Body of pancreas (tissue), 4 donors: ENCODE measurements at regions not wholly inside any gene's neighbourhood (a gene's known extent, or its start where the extent isn't known, plus 50 kb on each side); places are given as distances from the start of the nearest gene placed in this dataset.

ENCODE experiments used
- ATAC-seq: fragments of 150-250 bp; one replicate; pipeline ENCODE4 v1.9.1; 2016
- DNase-seq, 4 donors: peaks; one replicate each; pipeline ENCODE4 v3.0.0-alpha.2; 2019
- H3K27ac ChIP-seq, 4 donors: fragments of 200-600 bp; sonication (generic); 1 replicate in 3 of 4; 2 replicates in 1 of 4; pipeline versions ENCODE4 v1.5.1 to v1.6.1; 2016 to 2019; ENCODE audit warnings: mild to moderate bottlenecking in 1 of 4, mixed read lengths in 1 of 4, moderate library complexity in 1 of 4
- H3K27me3 ChIP-seq, 2 donors: fragments of 200-600 bp; sonication (generic); one replicate each; pipeline ENCODE4 v1.6.0; 2016; ENCODE audit warnings: mild to moderate bottlenecking in 1 of 2
- H3K36me3 ChIP-seq, 2 donors: fragments of 200-600 bp; sonication (generic); replicated peaks in 1 of 2; 2 replicates each; pipeline ENCODE4 v1.5.1; 2016; ENCODE audit warnings: low read depth in 2 of 2; ENCODE audit not compliant: insufficient read depth in 1 of 2
- H3K4me1 ChIP-seq: fragments of 200-600 bp; sonication (generic); one replicate; pipeline ENCODE4 v1.6.0; 2016
- H3K4me3 ChIP-seq, 2 donors: fragments of 200-600 bp; sonication (generic); 1 replicate in 1 of 2; 2 replicates in 1 of 2; pipeline ENCODE4 v1.5.1; 2016 to 2019
- H3K9me3 ChIP-seq, 3 donors: fragments of 200-600 bp; sonication (generic); 1 replicate in 2 of 3; 2 replicates in 1 of 3; pipeline ENCODE4 v1.5.1; 2016
- POLR2A ChIP-seq, 3 donors: fragments of 450-650 bp; IDR thresholded peaks; one replicate each; pipeline ENCODE4 v1.6.1; 2016; ENCODE audit warnings: antibody characterized with exemption in 3 of 3, mild to moderate bottlenecking in 2 of 3
- WGBS, 2 donors: methylation state at CpG; one replicate each; pipeline ENCODE4 v1.1.5; 2017; 5-methylcytosine and 5-hydroxymethylcytosine counted together
- intact Hi-C: fragments of 100-400 bp; cut with DNase I; formaldehyde crosslinking; loops from one replicate; pipeline ENCODE4 v1.15.1; 2023
- TF ChIP-seq, protein P1 (sequence below), 7 experiments: fragments of 450-650 bp in 4 of 7; fragments of 200-600 bp in 3 of 7; sonication (generic) in 3 of 7; IDR thresholded peaks; one replicate each; pipeline ENCODE4 v1.5.1; 2016 to 2019; ENCODE audit warnings: antibody characterized with exemption in 7 of 7

- peak in 1 of 4 donors; percentile 34 for DNase-seq
- WGBS, 2 donors = 78 to 79% methylated on average over 6 of the region's 6 CpGs
- no peak overlapping the region for H3K4me3 ChIP-seq
- no peaks in the 10 kb centered on the region for H3K4me1 ChIP-seq
- no peaks in the 10 kb centered on the region for H3K27me3 ChIP-seq
- no peak for TF ChIP-seq POLR2A (IDR thresholded peaks at IDR 0.05)
- TF ChIP-seq, protein P1, sequence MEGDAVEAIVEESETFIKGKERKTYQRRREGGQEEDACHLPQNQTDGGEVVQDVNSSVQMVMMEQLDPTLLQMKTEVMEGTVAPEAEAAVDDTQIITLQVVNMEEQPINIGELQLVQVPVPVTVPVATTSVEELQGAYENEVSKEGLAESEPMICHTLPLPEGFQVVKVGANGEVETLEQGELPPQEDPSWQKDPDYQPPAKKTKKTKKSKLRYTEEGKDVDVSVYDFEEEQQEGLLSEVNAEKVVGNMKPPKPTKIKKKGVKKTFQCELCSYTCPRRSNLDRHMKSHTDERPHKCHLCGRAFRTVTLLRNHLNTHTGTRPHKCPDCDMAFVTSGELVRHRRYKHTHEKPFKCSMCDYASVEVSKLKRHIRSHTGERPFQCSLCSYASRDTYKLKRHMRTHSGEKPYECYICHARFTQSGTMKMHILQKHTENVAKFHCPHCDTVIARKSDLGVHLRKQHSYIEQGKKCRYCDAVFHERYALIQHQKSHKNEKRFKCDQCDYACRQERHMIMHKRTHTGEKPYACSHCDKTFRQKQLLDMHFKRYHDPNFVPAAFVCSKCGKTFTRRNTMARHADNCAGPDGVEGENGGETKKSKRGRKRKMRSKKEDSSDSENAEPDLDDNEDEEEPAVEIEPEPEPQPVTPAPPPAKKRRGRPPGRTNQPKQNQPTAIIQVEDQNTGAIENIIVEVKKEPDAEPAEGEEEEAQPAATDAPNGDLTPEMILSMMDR (IDR thresholded peaks at IDR 0.05) = no peak
- H3K36me3 ChIP-seq = no peaks in the 10 kb centered on the region
- intact Hi-C loops = no loop called here
- no peaks in the 10 kb centered on the region for H3K9me3 ChIP-seq
- H3K27ac ChIP-seq = no peak overlapping the region
- ATAC-seq = no peak
Measured at GRCh38 chr3:16788440-16789056, 96.2 kb upstream of the PLCL2 start.

- no peak for DNase-seq
- H3K36me3 ChIP-seq = no peaks in the 10 kb centered on the region
- H3K4me3 ChIP-seq = no peak overlapping the region
- H3K27me3 ChIP-seq = no peaks in the 10 kb centered on the region
- H3K27ac ChIP-seq = no peak overlapping the region
- 66 to 86% methylated on average over 3 of the region's 3 CpGs for WGBS, 2 donors
- no peak for ATAC-seq
- no peaks in the 10 kb centered on the region for H3K4me1 ChIP-seq
- H3K9me3 ChIP-seq = no peaks in the 10 kb centered on the region
- intact Hi-C loops = no loop called here
- TF ChIP-seq POLR2A (IDR thresholded peaks at IDR 0.05) = no peak
Measured at GRCh38 chr3:16789344-16790120, 95.2 kb upstream of the PLCL2 start.

GRCh38 chr3:16790432-16791400 lies 94.0 kb upstream of the PLCL2 start:
- H3K27me3 ChIP-seq = no peaks in the 10 kb centered on the region
- no peaks in the 10 kb centered on the region for H3K4me1 ChIP-seq
- TF ChIP-seq POLR2A (IDR thresholded peaks at IDR 0.05) = no peak
- TF ChIP-seq, protein P1 (IDR thresholded peaks at IDR 0.05) = no peak
- intact Hi-C loops = no loop called here
- H3K27ac ChIP-seq = no peak overlapping the region
- H3K36me3 ChIP-seq = no peaks in the 10 kb centered on the region
- no peaks in the 10 kb centered on the region for H3K9me3 ChIP-seq
- ATAC-seq (no peak), DNase-seq (no peak)
- WGBS, 2 donors = 83 to 88% methylated on average over 7 of the region's 7 CpGs
- H3K4me3 ChIP-seq = no peak overlapping the region

GRCh38 chr3:16793321-16793720 lies 91.4 kb upstream of the PLCL2 start:
- no peak for TF ChIP-seq POLR2A (IDR thresholded peaks at IDR 0.05)
- TF ChIP-seq, protein P1 (IDR thresholded peaks at IDR 0.05) = no peak
- intact Hi-C loops = no loop called here
- ATAC-seq = no peak
- 54 to 56% methylated on average over 5 of the region's 5 CpGs for WGBS, 2 donors
- H3K4me1 ChIP-seq = no peaks in the 10 kb centered on the region
- no peaks in the 10 kb centered on the region for H3K9me3 ChIP-seq
- no peak overlapping the region for H3K27ac ChIP-seq
- no peak for DNase-seq
- H3K27me3 ChIP-seq = no peaks in the 10 kb centered on the region
- no peak overlapping the region for H3K4me3 ChIP-seq
- no peaks in the 10 kb centered on the region for H3K36me3 ChIP-seq

DNA sequence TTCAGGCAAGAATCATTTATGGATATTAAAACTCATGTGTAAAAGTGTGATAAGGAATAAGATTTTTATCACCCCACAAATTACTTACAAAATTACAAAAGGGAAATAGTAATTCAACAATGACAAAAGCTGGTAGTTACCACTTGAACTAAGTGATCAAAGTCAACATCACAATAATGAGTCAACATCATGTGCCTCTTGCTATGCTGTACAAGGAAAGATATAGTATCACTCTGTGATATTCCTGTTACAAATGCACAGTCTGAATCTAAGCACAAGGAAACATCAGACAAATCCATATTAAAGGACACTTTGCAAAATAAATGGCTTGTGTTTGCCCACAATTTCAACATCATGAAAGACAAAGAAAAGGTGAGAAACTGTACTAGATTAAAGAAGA lies 90.5 kb upstream of the PLCL2 start:
- intact Hi-C loops = no loop called here
- Histone ChIP-seq H3K27ac (no peak overlapping the region), H3K27me3 (no peaks in the 10 kb centered on the region), H3K36me3 (no peaks in the 10 kb centered on the region), H3K9me3 (no peaks in the 10 kb centered on the region), H3K4me3 (no peak overlapping the region), H3K4me1 (no peaks in the 10 kb centered on the region)
- DNase-seq = no peak
- TF ChIP-seq, protein P1 (IDR thresholded peaks at IDR 0.05) = no peak
- no peak for TF ChIP-seq POLR2A (IDR thresholded peaks at IDR 0.05)
- ATAC-seq = no peak
